ENCODE measurements at regions not wholly inside any gene's neighbourhood (a gene's known extent, or its start where the extent isn't known, plus 50 kb on each side); places are given as distances from the start of the nearest gene placed in this dataset.

DNA sequence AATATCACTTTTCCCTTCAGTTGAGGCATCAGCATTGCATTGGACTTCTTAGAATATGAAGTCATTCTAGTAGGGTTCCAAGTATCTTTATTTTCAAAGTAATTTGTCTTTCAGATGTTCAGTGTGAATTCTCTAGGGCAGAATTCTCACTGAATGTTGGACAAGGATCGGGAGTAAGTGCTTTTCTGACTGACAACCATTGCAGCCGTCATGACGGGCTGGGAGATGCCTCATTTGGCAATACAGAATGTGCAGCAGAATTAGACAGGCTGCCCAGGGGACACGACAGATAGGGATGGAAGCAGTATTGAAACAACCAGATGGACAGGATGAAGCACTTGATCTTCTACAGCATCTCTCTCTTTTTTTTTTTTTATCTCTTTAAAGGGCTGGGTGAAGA is 129.0 kb downstream of the ICE1 start:
- Histone ChIP-seq H3K4me2 (no peak overlapping the region), H3K27ac (no peak overlapping the region), H3K27me3 (no peaks in the 10 kb centered on the region), H4K20me1 (no peaks in the 10 kb centered on the region), H3K4me3 (no peak overlapping the region), H3K9ac (no peak overlapping the region), H3K4me1 (no peaks in the 10 kb centered on the region), H3K36me3 (no peaks in the 10 kb centered on the region), H3K9me3 (replicated peaks in 1 of 11) (peaks cover 0 to 39% (median 22%) of the 10 kb centered on the region in 11 experiments; a peak in 16 of 22 replicates)
- TF ChIP-seq Cebpa-rat (IDR thresholded peaks at IDR 0.05), result no peak

- no peaks in the 10 kb centered on the region for H3K36me3 ChIP-seq
- no peaks in the 10 kb centered on the region for H4K20me1 ChIP-seq
- H3K9me3 ChIP-seq (replicated peaks in 1 of 11), result peaks cover 0 to 15% (median 7%) of the 10 kb centered on the region in 11 experiments; a peak in 12 of 22 replicates
- H3K4me2 ChIP-seq, result no peak overlapping the region
- TF ChIP-seq Cebpa-rat (IDR thresholded peaks at IDR 0.05), result no peak
- no peak overlapping the region for H3K4me3 ChIP-seq
- H3K4me1 ChIP-seq, result peaks cover 0 to 9% (median 2%) of the 10 kb centered on the region in 10 experiments; a peak in 7 of 20 replicates
- no peak overlapping the region for H3K9ac ChIP-seq
- H3K27ac ChIP-seq, result no peak overlapping the region
- no peaks in the 10 kb centered on the region for H3K27me3 ChIP-seq
Observed at GRCh38 chr5:5546408-5546807, 123.9 kb downstream of the ICE1 start.

DNA sequence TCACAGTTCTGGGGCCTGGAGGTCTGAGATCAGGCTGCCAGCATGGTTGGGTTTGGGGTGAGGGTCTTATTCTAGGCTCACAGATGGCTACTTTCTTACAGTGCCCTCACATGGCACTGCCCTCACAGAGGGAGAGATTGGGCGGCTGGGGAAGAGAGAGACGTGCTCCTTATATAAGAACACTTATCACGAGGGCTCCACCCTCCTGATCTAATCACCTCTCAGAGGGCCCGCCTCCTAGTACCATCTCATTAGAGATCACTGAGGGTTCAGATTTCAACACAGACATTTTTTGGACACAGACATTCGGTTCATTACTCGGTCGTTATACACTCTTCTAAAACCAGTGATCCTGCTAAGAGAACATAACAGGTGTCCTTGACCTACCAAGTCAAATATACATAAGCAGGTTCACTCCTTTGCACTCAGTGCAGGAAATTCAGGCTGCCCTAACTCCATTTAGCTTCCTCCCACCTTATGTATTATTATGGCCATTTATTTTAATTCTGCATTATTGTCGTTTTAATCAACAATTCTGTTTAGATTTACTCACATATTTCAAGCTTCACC is 121.7 kb downstream of the ICE1 start:
- H3K9ac ChIP-seq, result no peak overlapping the region
- peaks cover 0 to 16% (median 2%) of the 10 kb centered on the region in 10 experiments; a peak in 8 of 20 replicates for H3K4me1 ChIP-seq
- no peaks in the 10 kb centered on the region for H4K20me1 ChIP-seq
- no peak overlapping the region for H3K4me2 ChIP-seq
- no peak overlapping the region for H3K27ac ChIP-seq
- H3K27me3 ChIP-seq, result no peaks in the 10 kb centered on the region
- no peaks in the 10 kb centered on the region for H3K36me3 ChIP-seq
- no peak for TF ChIP-seq Cebpa-rat (IDR thresholded peaks at IDR 0.05)
- 0 out of 22 replicates have a peak, but pooled peaks cover 0 to 5% (median 0%) of the 10 kb centered on the region in 11 experiments for H3K9me3 ChIP-seq (replicated peaks in 1 of 11)
- no peak overlapping the region for H3K4me3 ChIP-seq

- no peak for TF ChIP-seq Cebpa-rat (IDR thresholded peaks at IDR 0.05)
- Histone ChIP-seq H3K27me3 (no peaks in the 10 kb centered on the region), H3K27ac (no peak overlapping the region), H3K4me3 (no peak overlapping the region), H3K9me3 (replicated peaks in 1 of 11) (no peaks in the 10 kb centered on the region), H3K4me1 (peaks cover 0 to 18% (median 2%) of the 10 kb centered on the region in 10 experiments; a peak in 8 of 20 replicates), H3K9ac (no peak overlapping the region), H3K4me2 (peak overlapping the region in 5 of 11 experiments; percentile 4 to 24 (median 13); a peak in 6 of 22 replicates), H4K20me1 (no peaks in the 10 kb centered on the region), H3K36me3 (no peaks in the 10 kb centered on the region)
Observed at GRCh38 chr5:5542654-5543053, 120.2 kb downstream of the ICE1 start.

GRCh38 chr5:5540065-5540464 is 117.6 kb downstream of the ICE1 start:
- TF ChIP-seq Cebpa-rat (IDR thresholded peaks at IDR 0.05), result no peak
- no peaks in the 10 kb centered on the region for H3K36me3 ChIP-seq
- no peaks in the 10 kb centered on the region for H4K20me1 ChIP-seq
- H3K4me2 ChIP-seq, result no peak overlapping the region; a peak in 1 of 22 replicates
- no peaks in the 10 kb centered on the region for H3K9me3 ChIP-seq (replicated peaks in 1 of 11)
- H3K9ac ChIP-seq, result no peak overlapping the region
- H3K27ac ChIP-seq, result no peak overlapping the region
- peaks cover 0 to 18% (median 2%) of the 10 kb centered on the region in 10 experiments; a peak in 8 of 20 replicates for H3K4me1 ChIP-seq
- H3K27me3 ChIP-seq, result no peaks in the 10 kb centered on the region
- H3K4me3 ChIP-seq, result no peak overlapping the region

Measured in BLaER1 treated with 17β-estradiol and CSF1 and Interleukin-3, amounts not matched to agents 10 nM and 100 nM (cell line).